WERI-Rb-1 (cell line): ENCODE measurements at regions not wholly inside any gene's neighbourhood (a gene's known extent, or its start where the extent isn't known, plus 50 kb on each side); places are given as distances from the start of the nearest gene placed in this dataset.

ENCODE experiments used
- DNase-seq: peaks from one replicate; pipeline ENCODE4 v3.0.0-alpha.2; 2020
- H3K27ac ChIP-seq: fragments of 250-450 bp; sonication (Bioruptor Pico); 2 replicates; pipeline ENCODE4 v1.5.1; 2020; ENCODE audit warnings: mild to moderate bottlenecking, moderate library complexity
- H3K27me3 ChIP-seq: fragments of 250-450 bp; sonication (Bioruptor Pico); 2 replicates; pipeline ENCODE4 v1.5.1; 2021; ENCODE audit warnings: mild to moderate bottlenecking, low read depth, moderate library complexity; ENCODE audit not compliant: insufficient read depth, severe bottlenecking
- H3K36me3 ChIP-seq: fragments of 250-450 bp; sonication (Bioruptor Pico); 2 replicates; pipeline ENCODE4 v1.5.1; 2020; ENCODE audit warnings: mild to moderate bottlenecking, moderate library complexity
- H3K4me3 ChIP-seq: 2 replicates; pipeline ENCODE4 v1.5.1; 2011; ENCODE audit warnings: low read depth, mild to moderate bottlenecking, control low read depth, low read length
- H3K9me3 ChIP-seq: fragments of 250-450 bp; sonication (Bioruptor Pico); 2 replicates; pipeline ENCODE4 v1.5.1; 2021; ENCODE audit warnings: mild to moderate bottlenecking, moderate library complexity; ENCODE audit not compliant: severe bottlenecking
- CTCF ChIP-seq: IDR thresholded peaks from 2 replicates; pipeline ENCODE4 v1.5.1; 2011; ENCODE audit warnings: low read depth, mild to moderate bottlenecking, control low read depth, inconsistent platforms, low read length

GRCh38 chr5:158270996-158271554, 412.1 kb upstream of the CLINT1 start:
- Histone ChIP-seq H3K4me3 (no peak overlapping the region), H3K27ac (no peak overlapping the region), H3K9me3 (no peaks in the 10 kb centered on the region), H3K36me3 (no peaks in the 10 kb centered on the region), H3K27me3 (no peaks in the 10 kb centered on the region)
- TF ChIP-seq CTCF: no peak
- DNase-seq: no peak

DNA sequence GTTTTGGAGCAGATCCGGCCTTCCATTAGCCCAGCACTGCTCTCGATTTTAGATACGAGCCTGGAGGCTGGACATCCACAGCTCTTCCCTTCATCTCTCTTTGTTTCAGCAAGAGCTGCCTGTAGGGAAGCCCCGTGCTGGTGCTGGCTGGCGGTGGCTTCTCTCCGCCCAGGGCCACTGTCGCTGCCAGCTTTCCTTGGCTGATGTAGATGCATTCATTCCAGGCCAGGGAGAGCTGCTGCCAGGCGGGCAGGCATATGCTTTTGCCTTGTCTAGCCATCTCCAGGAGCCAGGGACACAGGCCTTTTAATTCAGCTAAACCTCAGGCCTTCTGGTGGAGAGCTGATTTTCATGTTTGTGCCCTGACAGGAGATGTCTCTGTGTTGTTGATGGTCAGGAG, 409.3 kb upstream of the CLINT1 start:
- H3K36me3 ChIP-seq: no peaks in the 10 kb centered on the region
- no peaks in the 10 kb centered on the region for H3K27me3 ChIP-seq
- no peaks in the 10 kb centered on the region for H3K9me3 ChIP-seq
- no peak overlapping the region for H3K27ac ChIP-seq
- TF ChIP-seq CTCF: no peak
- H3K4me3 ChIP-seq: no peak overlapping the region
- no peak for DNase-seq

- H3K36me3 ChIP-seq: no peaks in the 10 kb centered on the region
- H3K4me3 ChIP-seq: no peak overlapping the region
- DNase-seq: no peak
- H3K27me3 ChIP-seq: no peaks in the 10 kb centered on the region
- no peak for TF ChIP-seq CTCF
- H3K27ac ChIP-seq: no peak overlapping the region
- H3K9me3 ChIP-seq: no peaks in the 10 kb centered on the region
Observed at GRCh38 chr5:158267228-158267627, 408.3 kb upstream of the CLINT1 start.

GRCh38 chr5:158265931-158266700, 407.2 kb upstream of the CLINT1 start:
- no peaks in the 10 kb centered on the region for H3K36me3 ChIP-seq
- DNase-seq: no peak
- no peak overlapping the region for H3K27ac ChIP-seq
- H3K9me3 ChIP-seq: no peaks in the 10 kb centered on the region
- no peak for TF ChIP-seq CTCF
- H3K4me3 ChIP-seq: no peak overlapping the region
- H3K27me3 ChIP-seq: no peaks in the 10 kb centered on the region

- no peak for TF ChIP-seq CTCF
- Histone ChIP-seq H3K27ac (no peak overlapping the region), H3K36me3 (no peaks in the 10 kb centered on the region), H3K27me3 (no peaks in the 10 kb centered on the region), H3K4me3 (no peak overlapping the region), H3K9me3 (no peaks in the 10 kb centered on the region)
- DNase-seq: no peak
Observed at GRCh38 chr5:158265346-158265745, 406.4 kb upstream of the CLINT1 start.

DNA sequence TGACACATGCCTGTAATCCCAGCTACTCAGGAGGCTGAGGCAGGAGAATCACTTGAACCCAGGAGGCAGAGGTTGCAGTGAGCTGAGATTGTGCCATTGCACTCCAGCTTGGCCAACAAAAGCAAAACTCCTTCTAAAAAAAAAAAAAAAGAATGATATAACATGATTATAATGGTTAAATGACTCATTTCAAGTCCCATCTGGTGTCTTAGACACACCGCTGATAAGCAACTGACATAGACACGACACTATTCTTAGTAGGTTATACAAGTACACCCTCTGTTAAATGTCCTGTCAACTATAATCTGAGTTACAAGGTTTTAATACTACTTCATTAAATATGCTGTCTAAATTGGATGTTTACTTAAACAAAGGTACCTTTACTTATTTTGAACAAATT, 405.3 kb upstream of the CLINT1 start:
- no peaks in the 10 kb centered on the region for H3K27me3 ChIP-seq
- no peak overlapping the region for H3K27ac ChIP-seq
- DNase-seq: no peak
- no peak for TF ChIP-seq CTCF
- H3K4me3 ChIP-seq: no peak overlapping the region
- no peaks in the 10 kb centered on the region for H3K9me3 ChIP-seq
- no peaks in the 10 kb centered on the region for H3K36me3 ChIP-seq
